Skeletal muscle satellite cell (primary cell): ENCODE measurements at regions not wholly inside any gene's neighbourhood (a gene's known extent, or its start where the extent isn't known, plus 50 kb on each side); places are given as distances from the start of the nearest gene placed in this dataset.

Experiments used
- H3K27me3 ChIP-seq: 2 replicates; pipeline ENCODE4 v1.7.0; 2013; ENCODE audit warnings: low read length; ENCODE audit not compliant: control insufficient read depth, insufficient read depth
- H3K36me3 ChIP-seq: 2 replicates; pipeline ENCODE4 v1.7.0; 2013; ENCODE audit warnings: mild to moderate bottlenecking, control low read depth, low read length; ENCODE audit not compliant: insufficient read depth
- H3K4me1 ChIP-seq: 2 replicates; pipeline ENCODE4 v1.7.0; 2013; ENCODE audit warnings: low read length; ENCODE audit not compliant: control insufficient read depth, insufficient read depth
- H3K4me2 ChIP-seq: 2 replicates; pipeline ENCODE4 v1.7.0; 2013; ENCODE audit warnings: mild to moderate bottlenecking, low read length
- H3K4me3 ChIP-seq: 2 replicates; pipeline ENCODE4 v1.7.0; 2013; ENCODE audit warnings: low read length
- H3K9ac ChIP-seq: 2 replicates; pipeline ENCODE4 v1.7.0; 2013; ENCODE audit warnings: mild to moderate bottlenecking, low read depth, low read length, moderate library complexity
- H3K9me3 ChIP-seq: replicated peaks from 2 replicates; pipeline ENCODE4 v1.7.0; 2013; ENCODE audit warnings: mild to moderate bottlenecking, control low read depth, low read length

GRCh38 chr5:135126688-135127438, 92.8 kb upstream of the PITX1 start:
- no peak overlapping the region for H3K4me3 ChIP-seq
- peaks cover 35% of the 10 kb centered on the region for H3K27me3 ChIP-seq
- no peak overlapping the region for H3K9ac ChIP-seq
- no peaks in the 10 kb centered on the region for H3K9me3 ChIP-seq
- peaks cover 9% of the 10 kb centered on the region for H3K4me1 ChIP-seq
- H3K4me2 ChIP-seq, result no peak overlapping the region
- H3K36me3 ChIP-seq, result no peaks in the 10 kb centered on the region

- no peak overlapping the region for H3K4me2 ChIP-seq
- no peak overlapping the region for H3K9ac ChIP-seq
- H3K27me3 ChIP-seq, result peaks cover 35% of the 10 kb centered on the region
- H3K4me1 ChIP-seq, result peaks cover 9% of the 10 kb centered on the region
- no peaks in the 10 kb centered on the region for H3K9me3 ChIP-seq
- no peaks in the 10 kb centered on the region for H3K36me3 ChIP-seq
- no peak overlapping the region for H3K4me3 ChIP-seq
Observed at GRCh38 chr5:135124724-135125123, 90.7 kb upstream of the PITX1 start.

GRCh38 chr5:135124128-135124527, 90.1 kb upstream of the PITX1 start:
- H3K27me3 ChIP-seq, result peaks cover 41% of the 10 kb centered on the region
- H3K36me3 ChIP-seq, result no peaks in the 10 kb centered on the region
- H3K4me1 ChIP-seq, result peaks cover 9% of the 10 kb centered on the region
- H3K4me2 ChIP-seq, result no peak overlapping the region
- H3K9ac ChIP-seq, result no peak overlapping the region
- H3K4me3 ChIP-seq, result no peak overlapping the region
- no peaks in the 10 kb centered on the region for H3K9me3 ChIP-seq

- Histone ChIP-seq H3K4me2 (no peak overlapping the region), H3K9me3 (no peaks in the 10 kb centered on the region), H3K27me3 (peaks cover 44% of the 10 kb centered on the region), H3K9ac (no peak overlapping the region), H3K4me3 (no peak overlapping the region), H3K36me3 (no peaks in the 10 kb centered on the region), H3K4me1 (peaks cover 5% of the 10 kb centered on the region)
Observed at GRCh38 chr5:135122797-135123196, 88.8 kb upstream of the PITX1 start.

GRCh38 chr5:135120951-135121350, 86.9 kb upstream of the PITX1 start:
- Histone ChIP-seq H3K9me3 (no peaks in the 10 kb centered on the region), H3K36me3 (no peaks in the 10 kb centered on the region), H3K9ac (no peak overlapping the region), H3K4me1 (no peaks in the 10 kb centered on the region), H3K4me2 (no peak overlapping the region), H3K27me3 (peaks cover 47% of the 10 kb centered on the region), H3K4me3 (no peak overlapping the region)

- Histone ChIP-seq H3K4me1 (no peaks in the 10 kb centered on the region), H3K4me3 (no peak overlapping the region), H3K9ac (no peak overlapping the region), H3K9me3 (no peaks in the 10 kb centered on the region), H3K27me3 (peaks cover 43% of the 10 kb centered on the region), H3K4me2 (no peak overlapping the region), H3K36me3 (no peaks in the 10 kb centered on the region)
Observed at GRCh38 chr5:135119481-135119880, 85.5 kb upstream of the PITX1 start.

- Histone ChIP-seq H3K4me1 (no peaks in the 10 kb centered on the region), H3K4me3 (no peak overlapping the region), H3K4me2 (no peak overlapping the region), H3K36me3 (no peaks in the 10 kb centered on the region), H3K9me3 (no peaks in the 10 kb centered on the region), H3K9ac (no peak overlapping the region), H3K27me3 (peaks cover 33% of the 10 kb centered on the region)
Observed at GRCh38 chr5:135117590-135117989, 83.6 kb upstream of the PITX1 start.

- Histone ChIP-seq H3K4me2 (no peak overlapping the region), H3K4me1 (peaks cover 4% of the 10 kb centered on the region), H3K4me3 (no peak overlapping the region), H3K9ac (no peak overlapping the region), H3K36me3 (no peaks in the 10 kb centered on the region), H3K27me3 (peaks cover 43% of the 10 kb centered on the region), H3K9me3 (no peaks in the 10 kb centered on the region)
Observed at GRCh38 chr5:135116160-135116561, 82.1 kb upstream of the PITX1 start.

GRCh38 chr5:135115591-135115990, 81.6 kb upstream of the PITX1 start:
- Histone ChIP-seq H3K9me3 (no peaks in the 10 kb centered on the region), H3K4me2 (no peak overlapping the region), H3K4me3 (no peak overlapping the region), H3K27me3 (peaks cover 49% of the 10 kb centered on the region), H3K9ac (no peak overlapping the region), H3K36me3 (no peaks in the 10 kb centered on the region), H3K4me1 (peaks cover 8% of the 10 kb centered on the region)

- Histone ChIP-seq H3K27me3 (peaks cover 51% of the 10 kb centered on the region), H3K9ac (no peak overlapping the region), H3K4me3 (no peak overlapping the region), H3K36me3 (no peaks in the 10 kb centered on the region), H3K4me2 (no peak overlapping the region), H3K4me1 (peaks cover 8% of the 10 kb centered on the region), H3K9me3 (no peaks in the 10 kb centered on the region)
Observed at GRCh38 chr5:135114759-135115158, 80.7 kb upstream of the PITX1 start.

- Histone ChIP-seq H3K9ac (no peak overlapping the region), H3K9me3 (no peaks in the 10 kb centered on the region), H3K4me3 (no peak overlapping the region), H3K4me2 (no peak overlapping the region), H3K36me3 (no peaks in the 10 kb centered on the region), H3K27me3 (peaks cover 44% of the 10 kb centered on the region), H3K4me1 (peaks cover 8% of the 10 kb centered on the region)
Observed at GRCh38 chr5:135112008-135112725, 78.1 kb upstream of the PITX1 start.
